PFSK-1 (cell line): ENCODE measurements at regions not wholly inside any gene's neighbourhood (a gene's known extent, or its start where the extent isn't known, plus 50 kb on each side); places are given as distances from the start of the nearest gene placed in this dataset.

ENCODE experiments used
- FOXP2 ChIP-seq: optimal IDR thresholded peaks from 2 replicates; pipeline ENCODE3; 2011; ENCODE audit warnings: borderline replicate concordance, control low read depth, inconsistent platforms; ENCODE audit not compliant: insufficient read depth; ENCODE audit errors: extremely low read length, extremely low read depth
- POLR2AphosphoS5 ChIP-seq: IDR thresholded peaks from 2 replicates; pipeline ENCODE4 v1.6.1; 2012; ENCODE audit warnings: low read depth, mild to moderate bottlenecking, control low read depth, low read length, moderate library complexity
- SIN3A ChIP-seq: IDR thresholded peaks from 2 replicates; pipeline ENCODE4 v1.6.1; 2012; ENCODE audit warnings: mild to moderate bottlenecking, low read length, moderate library complexity, borderline replicate concordance; ENCODE audit not compliant: insufficient read depth
- TAF1 ChIP-seq: IDR thresholded peaks from 2 replicates; pipeline ENCODE4 v1.6.1; 2012; ENCODE audit warnings: low read length, control low read depth, borderline replicate concordance; ENCODE audit not compliant: insufficient read depth
- TF ChIP-seq, protein P1 (sequence below), 2 experiments: IDR thresholded peaks; 2 replicates each; pipeline versions ENCODE4 v1.6.1 to v1.8.0; 2011 to 2012; ENCODE audit warnings: low read depth in 2 of 2, low read length in 2 of 2, control low read depth in 1 of 2, inconsistent platforms in 1 of 2, mild to moderate bottlenecking in 1 of 2, moderate library complexity in 1 of 2; ENCODE audit not compliant: insufficient read depth in 1 of 2

DNA sequence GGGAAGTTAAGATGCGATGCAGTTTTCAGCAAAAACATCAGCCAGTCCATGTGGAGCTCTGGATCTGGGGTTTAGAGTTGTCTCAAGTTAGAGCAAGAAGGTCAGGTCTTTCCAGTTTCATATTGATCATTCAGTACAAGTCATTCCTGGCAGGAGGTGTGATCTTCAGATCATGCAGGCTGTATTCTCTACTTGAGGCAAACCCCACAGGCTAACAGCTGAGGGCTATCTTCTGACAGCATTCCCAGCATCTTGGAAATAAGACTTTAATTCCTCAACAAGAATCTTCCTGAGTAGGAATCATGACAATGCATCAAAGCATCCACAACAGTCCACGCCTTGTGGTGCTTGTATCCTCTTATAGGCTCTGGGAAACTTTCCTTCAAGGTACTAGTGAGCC is 94.9 kb upstream of the ZNF438 start:
- TF ChIP-seq TAF1, result no peak
- TF ChIP-seq, protein P1, sequence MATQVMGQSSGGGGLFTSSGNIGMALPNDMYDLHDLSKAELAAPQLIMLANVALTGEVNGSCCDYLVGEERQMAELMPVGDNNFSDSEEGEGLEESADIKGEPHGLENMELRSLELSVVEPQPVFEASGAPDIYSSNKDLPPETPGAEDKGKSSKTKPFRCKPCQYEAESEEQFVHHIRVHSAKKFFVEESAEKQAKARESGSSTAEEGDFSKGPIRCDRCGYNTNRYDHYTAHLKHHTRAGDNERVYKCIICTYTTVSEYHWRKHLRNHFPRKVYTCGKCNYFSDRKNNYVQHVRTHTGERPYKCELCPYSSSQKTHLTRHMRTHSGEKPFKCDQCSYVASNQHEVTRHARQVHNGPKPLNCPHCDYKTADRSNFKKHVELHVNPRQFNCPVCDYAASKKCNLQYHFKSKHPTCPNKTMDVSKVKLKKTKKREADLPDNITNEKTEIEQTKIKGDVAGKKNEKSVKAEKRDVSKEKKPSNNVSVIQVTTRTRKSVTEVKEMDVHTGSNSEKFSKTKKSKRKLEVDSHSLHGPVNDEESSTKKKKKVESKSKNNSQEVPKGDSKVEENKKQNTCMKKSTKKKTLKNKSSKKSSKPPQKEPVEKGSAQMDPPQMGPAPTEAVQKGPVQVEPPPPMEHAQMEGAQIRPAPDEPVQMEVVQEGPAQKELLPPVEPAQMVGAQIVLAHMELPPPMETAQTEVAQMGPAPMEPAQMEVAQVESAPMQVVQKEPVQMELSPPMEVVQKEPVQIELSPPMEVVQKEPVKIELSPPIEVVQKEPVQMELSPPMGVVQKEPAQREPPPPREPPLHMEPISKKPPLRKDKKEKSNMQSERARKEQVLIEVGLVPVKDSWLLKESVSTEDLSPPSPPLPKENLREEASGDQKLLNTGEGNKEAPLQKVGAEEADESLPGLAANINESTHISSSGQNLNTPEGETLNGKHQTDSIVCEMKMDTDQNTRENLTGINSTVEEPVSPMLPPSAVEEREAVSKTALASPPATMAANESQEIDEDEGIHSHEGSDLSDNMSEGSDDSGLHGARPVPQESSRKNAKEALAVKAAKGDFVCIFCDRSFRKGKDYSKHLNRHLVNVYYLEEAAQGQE (IDR thresholded peaks at IDR 0.05; ENCODE audit: insufficient read depth in 1 of 2, low read depth in 2 of 2, low read length in 2 of 2), result no peak
- no peak for TF ChIP-seq SIN3A
- no peak for TF ChIP-seq POLR2AphosphoS5
- no peak for TF ChIP-seq FOXP2
